ENCODE measurements at regions not wholly inside any gene's neighbourhood (a gene's known extent, or its start where the extent isn't known, plus 50 kb on each side); places are given as distances from the start of the nearest gene placed in this dataset.

DNA sequence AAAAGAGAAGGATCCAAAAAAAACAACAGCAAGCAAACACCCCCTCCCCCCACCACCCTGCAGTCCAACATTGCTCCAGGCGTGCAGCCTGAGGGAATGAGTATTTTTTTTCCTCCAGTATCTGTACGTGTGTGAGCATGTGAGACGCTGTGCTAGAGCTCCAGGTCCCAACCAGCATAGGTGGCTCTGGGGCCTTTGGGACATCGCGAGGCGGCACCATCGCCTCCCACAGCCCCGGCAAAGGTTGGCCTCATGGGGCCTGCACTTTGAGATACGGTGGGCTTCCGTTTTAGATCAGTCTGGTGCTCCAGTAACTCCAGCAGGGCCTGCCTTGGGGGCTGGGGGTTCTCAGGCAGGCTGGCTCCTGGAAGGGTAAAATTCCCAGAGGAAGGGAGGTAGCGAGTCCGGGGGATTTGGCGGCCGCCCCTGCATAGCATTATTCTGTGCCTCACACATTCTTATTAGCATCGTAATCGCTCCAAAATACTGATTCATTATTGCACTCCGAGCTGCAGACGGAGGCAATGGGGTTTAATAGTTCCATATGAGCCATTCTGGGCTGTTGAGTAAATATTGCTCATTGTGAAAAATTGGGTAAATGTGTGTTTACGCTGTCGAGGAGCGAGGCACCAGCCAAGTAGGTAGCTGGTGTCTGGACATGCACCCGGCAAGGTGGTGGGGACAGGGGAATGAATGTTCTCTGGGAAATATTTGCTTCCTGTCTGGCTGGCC is 143.1 kb upstream of the MYL2 start:
- CTCF ChIA-PET (ENCODE audit: partially characterized antibody) = interaction anchor here (0.6 to 2.1 kb wide), 7 partner anchors 9 to 240 kb away, joined by 3 to 5 read pairs (median 3); no protein-coding TSS in a partner anchor
- no peak overlapping the region for H4K8ac ChIP-seq (ENCODE audit: extremely low read depth, insufficient read depth, low read length)
- TF ChIP-seq SP1 (IDR thresholded peaks at IDR 0.05; ENCODE audit: low read depth, low read length) (no peak), CREB1 (IDR thresholded peaks at IDR 0.05) (no peak), SIN3A (conservative IDR thresholded peaks at IDR 0.05 in 1 of 2, IDR thresholded peaks at IDR 0.05 in 1 of 2; ENCODE audit: low read depth in 1 of 2, low read length in 2 of 2) (no peak), POU5F1 (IDR thresholded peaks at IDR 0.05; ENCODE audit: low read depth, low read length) (no peak), NANOG (IDR thresholded peaks at IDR 0.05; ENCODE audit: insufficient read depth, low read depth, low read length, poor library complexity, severe bottlenecking) (no peak), TBP (IDR thresholded peaks at IDR 0.05; ENCODE audit: low read depth, low read length) (no peak), SAP30 (IDR thresholded peaks at IDR 0.05; ENCODE audit: insufficient read depth, insufficient replicate concordance, low read length) (no peak), NRF1 (IDR thresholded peaks at IDR 0.05; ENCODE audit: low read depth, low read length) (no peak), HDAC6 (IDR thresholded peaks at IDR 0.05; ENCODE audit: low read depth, low read length) (no peak), CEBPB (IDR thresholded peaks at IDR 0.05; ENCODE audit: low read depth, low read length) (no peak), CTBP2 (IDR thresholded peaks at IDR 0.05; ENCODE audit: borderline replicate concordance, insufficient read depth, insufficient read length, low read length) (no peak)
- TF ChIP-seq, protein P1, sequence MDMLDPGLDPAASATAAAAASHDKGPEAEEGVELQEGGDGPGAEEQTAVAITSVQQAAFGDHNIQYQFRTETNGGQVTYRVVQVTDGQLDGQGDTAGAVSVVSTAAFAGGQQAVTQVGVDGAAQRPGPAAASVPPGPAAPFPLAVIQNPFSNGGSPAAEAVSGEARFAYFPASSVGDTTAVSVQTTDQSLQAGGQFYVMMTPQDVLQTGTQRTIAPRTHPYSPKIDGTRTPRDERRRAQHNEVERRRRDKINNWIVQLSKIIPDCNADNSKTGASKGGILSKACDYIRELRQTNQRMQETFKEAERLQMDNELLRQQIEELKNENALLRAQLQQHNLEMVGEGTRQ (IDR thresholded peaks at IDR 0.05; ENCODE audit: low read length) = no peak

More for the DNA sequence above, 143.1 kb upstream of the MYL2 start:
- no peaks in the 10 kb centered on the region for H3K9me3 ChIP-seq (ENCODE audit: insufficient read depth in 2 of 2, low read depth in 1 of 2, low read length in 1 of 2)
- H3K27me3 ChIP-seq (replicated peaks in 1 of 4; ENCODE audit: control insufficient read depth in 3 of 4, extremely low read depth in 1 of 4, insufficient read depth in 3 of 4, low read length in 3 of 4) = no peaks in the 10 kb centered on the region
- no peak overlapping the region for H3K18ac ChIP-seq (ENCODE audit: extremely low read depth, low read length)
- H4K20me1 ChIP-seq (replicated peaks in 1 of 2; ENCODE audit: control insufficient read depth in 1 of 2, insufficient read depth in 2 of 2, low read length in 2 of 2) = peaks cover 0 to 1% of the 10 kb centered on the region in 2 experiments
- no peak overlapping the region for H2BK12ac ChIP-seq (ENCODE audit: low read depth, low read length)
- H3K4me3 ChIP-seq (ENCODE audit: extremely low read depth in 1 of 4, insufficient read depth in 2 of 4, low read depth in 3 of 4, low read length in 4 of 4) = no peak overlapping the region
- DNase-seq (ENCODE audit: low read depth in 1 of 2, low spot score in 2 of 2) = no peak
- no peaks in the 10 kb centered on the region for H3K23me2 ChIP-seq (ENCODE audit: low read depth, low read length)
- H3K56ac ChIP-seq (replicated peaks; ENCODE audit: insufficient read length, low read depth, low read length) = no peak overlapping the region
- POLR2A ChIA-PET (ENCODE audit: partially characterized antibody) = interaction anchor here (0.9 to 1.3 kb wide), 2 partner anchors 11 to 29 kb away, joined by 3 read pairs; no protein-coding TSS in a partner anchor
- H3K4me1 ChIP-seq (replicated peaks in 1 of 4; ENCODE audit: control insufficient read depth in 3 of 4, insufficient read depth in 4 of 4, low read length in 3 of 4) = peaks cover 0 to 19% (median 10%) of the 10 kb centered on the region in 4 experiments; a peak in 6 of 7 replicates
- H3K23ac ChIP-seq (ENCODE audit: insufficient read length) = no peak overlapping the region
- no peak overlapping the region for H2AFZ ChIP-seq (ENCODE audit: low read length)
- 0 out of 4 replicates have a peak, but pooled peaks cover 0 to 5% of the 10 kb centered on the region in 2 experiments for H3K79me2 ChIP-seq (ENCODE audit: control insufficient read depth in 1 of 2, insufficient read depth in 2 of 2, low read length in 2 of 2)
- 0 out of 2 replicates have a peak overlapping the region, but pooled peaks have one; percentile 16 for H2BK15ac ChIP-seq (ENCODE audit: low read length)
- H3K27ac ChIP-seq (ENCODE audit: low read depth, low read length) = no peak overlapping the region
- H4K91ac ChIP-seq (replicated peaks; ENCODE audit: insufficient read length, low read length) = no peak overlapping the region
- H3K79me1 ChIP-seq (ENCODE audit: low read depth, low read length) = peaks cover 12% of the 10 kb centered on the region; the same call in 1 of the 2 replicates
- H3K4me2 ChIP-seq (ENCODE audit: insufficient read depth in 1 of 2, low read depth in 2 of 2, low read length in 2 of 2) = no peak overlapping the region
- no peak overlapping the region for H3K4ac ChIP-seq (replicated peaks; ENCODE audit: insufficient read length, low read depth, low read length)
- no peaks in the 10 kb centered on the region for H3K36me3 ChIP-seq (ENCODE audit: control insufficient read depth in 2 of 4, insufficient read depth in 4 of 4, low read length in 3 of 4)
- no peak overlapping the region for H2BK20ac ChIP-seq (ENCODE audit: low read length)
- H3K14ac ChIP-seq (ENCODE audit: insufficient read length) = no peak overlapping the region
- no peak overlapping the region for H4K5ac ChIP-seq (ENCODE audit: insufficient read length, low read depth, low read length)
- no peak overlapping the region for H3K9ac ChIP-seq (replicated peaks in 1 of 4; ENCODE audit: extremely low read depth in 1 of 4, low read depth in 3 of 4, low read length in 3 of 4)
- 91% methylated on average over 22 of the region's 22 CpGs; no CpG with 5 or more reads in 1 of the 2 experiments for WGBS, 2 experiments (ENCODE audit: extremely low coverage in 1 of 2, insufficient coverage in 1 of 2, insufficient read length in 1 of 2, insufficient replicate concordance in 2 of 2, low coverage in 1 of 2, low lambda C conversion rate in 2 of 2, missing lambda C conversion rate in 1 of 2)
- H2BK5ac ChIP-seq (ENCODE audit: low read depth, low read length) = no peak overlapping the region
- no peak for FAIRE-seq
- H2AK5ac ChIP-seq (ENCODE audit: low read depth, low read length) = no peak overlapping the region
- no peak overlapping the region for H2BK120ac ChIP-seq (replicated peaks; ENCODE audit: low read depth, low read length)
